Hindlimb muscle (tissue), 1 donor: ENCODE measurements at regions not wholly inside any gene's neighbourhood (a gene's known extent, or its start where the extent isn't known, plus 50 kb on each side); places are given as distances from the start of the nearest gene placed in this dataset.

ENCODE experiments used
- DNase-seq: peaks from one replicate; pipeline ENCODE4 v3.0.0-alpha.2; 2013

DNA sequence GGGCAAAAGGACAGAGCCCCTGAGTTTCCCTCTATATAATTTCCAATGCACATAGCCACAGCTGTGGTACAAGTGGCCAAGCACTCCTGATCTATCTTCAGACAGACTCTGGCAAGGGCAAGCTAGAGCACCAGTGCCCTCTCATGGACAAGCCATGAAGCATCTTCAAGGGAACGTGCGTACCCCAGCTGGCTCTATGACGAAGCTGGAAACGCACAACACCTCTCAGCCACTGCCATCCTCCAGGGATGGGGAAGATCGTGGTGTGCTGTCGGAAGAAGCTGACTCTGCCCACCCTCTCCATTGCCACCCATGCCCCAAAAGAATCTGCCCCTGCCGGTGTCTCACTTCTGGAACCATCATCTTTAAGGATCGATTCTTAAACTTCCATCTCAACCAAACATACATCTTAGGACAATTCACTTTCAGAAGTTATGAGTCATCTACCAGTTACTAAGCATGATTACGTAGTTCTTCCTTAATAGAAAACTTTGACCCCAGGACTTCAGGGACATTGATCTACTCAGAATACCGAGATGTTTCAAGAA, 482.9 kb downstream of the AGTPBP1 start:
- peak; percentile 65 for DNase-seq

DNA sequence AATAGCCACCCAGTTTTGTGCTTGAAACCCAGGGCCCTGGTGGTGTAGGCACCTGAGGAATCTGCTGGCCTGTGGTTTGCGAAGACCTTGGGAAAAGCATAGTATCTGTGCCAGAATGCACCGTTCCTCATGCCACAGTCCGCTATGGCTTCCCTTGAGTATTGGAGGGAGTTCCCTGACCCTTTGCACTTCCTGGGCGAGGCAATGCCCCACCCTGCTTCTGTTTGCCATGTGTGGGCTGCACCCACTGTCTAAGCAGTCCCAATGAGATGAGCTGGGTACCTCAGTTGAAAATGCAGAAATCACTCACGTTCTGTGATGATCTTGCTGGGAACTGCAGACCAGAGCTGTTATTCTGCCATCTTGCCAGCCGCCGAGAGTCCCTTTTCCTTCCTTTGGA, 483.5 kb downstream of the AGTPBP1 start:
- DNase-seq: no peak

DNA sequence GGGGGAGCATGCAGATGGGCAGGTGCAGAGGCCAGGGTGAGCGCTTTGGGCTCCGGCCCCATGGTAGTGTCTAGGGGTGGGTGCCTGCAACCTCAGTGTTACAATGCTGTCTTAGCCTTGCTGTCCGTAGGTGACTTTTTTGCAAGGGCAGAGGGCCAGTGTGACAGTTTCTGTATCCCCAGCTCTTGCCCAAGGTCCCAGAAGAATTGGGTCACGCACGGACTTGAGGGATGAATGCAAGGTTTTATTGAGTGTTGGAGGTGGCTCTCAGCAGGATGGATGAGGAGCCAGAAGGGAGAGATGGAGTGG, 492.5 kb downstream of the AGTPBP1 start:
- DNase-seq: no peak

DNA sequence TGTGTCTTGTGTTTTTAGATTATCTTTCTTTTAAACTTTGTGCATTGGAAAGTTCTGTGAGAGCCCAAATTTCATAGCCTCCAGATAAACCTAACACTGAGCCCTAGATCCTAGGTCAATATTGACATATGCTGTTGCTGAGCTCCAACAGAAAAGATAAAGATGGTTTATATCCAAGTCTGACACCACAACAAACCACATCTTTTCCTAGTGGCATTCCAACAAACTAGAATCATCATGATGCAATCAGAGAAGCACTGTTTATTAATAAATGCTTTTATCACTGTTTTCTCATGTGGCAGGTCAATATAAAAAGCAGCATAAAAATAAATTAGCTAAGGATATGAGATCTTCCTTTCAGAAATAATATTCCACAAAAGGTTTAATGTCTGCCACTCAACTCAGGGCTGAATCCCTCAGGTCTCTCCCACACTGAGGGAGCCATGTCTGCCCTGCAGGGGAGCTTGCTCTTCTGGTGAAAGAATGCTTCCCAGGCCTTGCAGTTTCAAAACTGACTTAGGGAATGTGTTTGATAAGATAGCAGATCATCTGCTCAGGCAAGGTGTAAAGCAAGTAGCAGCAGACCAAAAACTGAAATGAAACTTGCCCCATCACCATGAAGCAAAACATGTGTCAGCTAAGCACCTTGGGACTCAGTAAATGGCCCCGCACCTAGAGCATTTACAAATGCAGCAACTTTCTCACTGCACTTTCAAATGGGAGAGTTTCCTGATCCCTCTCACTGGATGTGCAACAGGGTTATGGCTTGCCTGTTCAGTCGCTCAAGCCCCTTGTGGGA, 493.0 kb downstream of the AGTPBP1 start:
- no peak for DNase-seq

DNA sequence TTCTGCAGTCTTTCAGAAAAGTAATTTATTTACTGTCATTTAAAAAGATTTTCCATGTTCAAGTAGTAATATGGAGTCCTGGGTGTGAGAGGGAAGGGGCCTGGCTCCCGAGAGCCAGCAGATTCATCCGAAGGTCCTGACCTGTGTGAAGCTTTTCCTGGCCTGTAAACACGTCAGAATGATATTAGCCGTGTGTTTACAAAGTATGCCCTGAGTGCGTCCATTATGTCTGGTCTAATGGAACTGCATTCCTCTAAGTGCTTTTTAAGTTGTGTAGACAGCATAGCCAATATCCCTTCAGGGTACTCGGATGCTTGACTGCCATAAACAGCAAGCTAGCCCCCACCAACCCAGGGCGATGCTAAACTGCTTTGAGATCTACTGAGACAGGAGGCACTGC, 495.2 kb downstream of the AGTPBP1 start:
- no peak for DNase-seq

DNA sequence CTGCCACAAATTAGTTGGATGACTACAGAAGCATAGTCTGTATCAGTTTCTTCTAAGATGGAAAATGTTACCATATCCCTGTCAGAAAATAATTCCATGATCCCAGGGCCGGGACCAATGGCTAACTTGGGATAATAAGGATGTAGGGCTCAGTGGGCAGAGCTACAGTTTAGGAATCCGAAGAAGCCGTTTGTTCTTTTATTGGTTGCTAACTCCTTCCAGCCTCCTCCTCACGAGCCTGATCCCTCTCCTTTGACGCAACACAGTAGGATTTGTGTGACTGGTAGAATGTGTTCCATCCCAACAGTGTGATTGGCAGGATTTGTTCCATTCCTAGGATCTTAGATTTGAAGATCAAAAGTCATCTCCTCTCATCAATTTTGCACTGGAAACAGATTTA, 496.9 kb downstream of the AGTPBP1 start:
- DNase-seq: no peak

DNA sequence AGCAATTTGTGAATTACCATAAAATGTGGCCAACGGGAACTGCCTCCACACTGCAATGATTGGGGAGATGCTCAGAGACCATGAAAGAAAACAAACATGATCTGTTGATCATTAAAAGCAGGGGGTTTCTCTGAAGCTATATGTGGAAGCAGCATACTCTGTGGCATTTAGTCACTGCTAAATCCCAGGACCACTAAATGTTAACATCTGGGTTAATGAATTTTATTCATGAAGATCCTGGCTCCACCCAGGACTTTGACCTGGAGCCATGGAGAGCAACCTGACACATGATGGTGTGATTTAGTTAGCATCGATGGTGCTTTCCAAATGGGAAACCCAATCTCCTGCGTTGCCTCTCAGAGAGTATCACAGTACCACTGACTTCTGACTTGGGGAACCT, 497.8 kb downstream of the AGTPBP1 start:
- no peak for DNase-seq

DNA sequence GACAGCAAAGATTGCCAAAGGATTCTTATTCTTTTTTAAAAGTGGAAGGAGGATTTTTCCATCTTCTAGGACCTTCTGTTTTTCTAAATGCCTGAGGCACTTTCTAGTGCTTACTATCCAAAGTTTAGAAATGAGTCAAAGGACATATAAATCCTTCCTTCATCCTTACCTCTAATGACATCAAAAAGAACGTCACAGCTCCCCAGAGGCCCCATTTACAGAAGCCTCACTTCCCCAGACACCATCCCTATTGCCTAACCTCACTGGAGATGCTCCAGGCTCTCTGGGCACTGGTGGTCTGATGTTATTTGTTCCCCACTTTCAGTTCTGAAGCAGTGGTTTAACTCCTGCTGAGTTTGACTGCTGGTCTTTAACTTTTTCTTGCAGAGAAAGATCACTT, 504.3 kb downstream of the AGTPBP1 start:
- no peak for DNase-seq

DNA sequence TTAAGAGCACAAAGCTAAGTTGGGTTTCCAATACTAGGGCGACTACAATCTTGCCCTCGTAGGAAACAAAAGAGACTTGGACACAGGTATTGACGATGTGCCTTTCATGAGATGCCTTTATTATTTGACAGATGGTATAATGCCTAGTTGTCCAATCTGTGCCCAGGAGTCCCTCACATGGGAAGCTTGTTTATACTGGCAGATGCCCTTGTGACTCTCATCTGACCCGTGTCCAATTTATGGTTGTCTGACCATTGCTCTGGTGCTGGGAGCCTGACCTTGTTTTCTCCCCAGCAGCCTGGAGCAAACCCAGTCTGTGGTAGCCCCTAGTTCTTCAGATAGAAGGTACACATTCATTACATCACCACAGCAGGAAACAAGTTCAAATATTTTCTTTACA, 511.7 kb downstream of the AGTPBP1 start:
- no peak for DNase-seq

DNA sequence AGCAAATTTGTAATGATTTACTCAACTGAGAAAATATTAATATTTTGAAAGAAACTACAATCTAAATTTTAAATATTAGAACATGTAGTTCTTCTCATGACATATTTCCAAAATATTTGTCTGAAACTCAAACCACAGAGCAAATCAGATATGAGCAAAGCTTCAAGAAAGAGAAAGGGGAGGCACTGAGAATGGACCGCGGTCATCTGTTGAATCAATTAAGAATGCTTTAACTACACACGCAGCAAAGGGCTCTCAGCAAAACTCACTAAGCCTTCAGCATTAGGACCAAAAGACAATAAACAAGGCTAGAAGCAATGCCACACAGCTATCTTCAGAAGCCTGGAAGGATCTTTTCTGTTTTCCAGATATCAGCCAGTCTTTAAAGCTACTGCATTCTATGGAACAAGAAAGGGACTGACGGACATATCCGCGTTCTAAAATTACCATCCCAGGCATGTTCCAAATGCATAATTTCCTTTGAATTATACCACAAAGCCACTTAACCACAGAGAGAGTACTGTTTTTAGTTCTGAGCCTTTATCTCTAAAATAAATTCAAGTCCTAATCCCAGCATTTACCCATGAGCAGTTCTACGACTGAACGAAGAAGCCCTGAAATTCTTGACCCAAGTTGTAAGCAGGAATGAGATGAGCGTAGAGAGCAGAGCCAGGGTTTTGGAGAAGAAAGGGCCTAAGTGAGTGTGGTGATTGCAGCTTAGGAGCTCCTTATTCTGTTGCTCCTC, 513.5 kb downstream of the AGTPBP1 start:
- DNase-seq: no peak

DNA sequence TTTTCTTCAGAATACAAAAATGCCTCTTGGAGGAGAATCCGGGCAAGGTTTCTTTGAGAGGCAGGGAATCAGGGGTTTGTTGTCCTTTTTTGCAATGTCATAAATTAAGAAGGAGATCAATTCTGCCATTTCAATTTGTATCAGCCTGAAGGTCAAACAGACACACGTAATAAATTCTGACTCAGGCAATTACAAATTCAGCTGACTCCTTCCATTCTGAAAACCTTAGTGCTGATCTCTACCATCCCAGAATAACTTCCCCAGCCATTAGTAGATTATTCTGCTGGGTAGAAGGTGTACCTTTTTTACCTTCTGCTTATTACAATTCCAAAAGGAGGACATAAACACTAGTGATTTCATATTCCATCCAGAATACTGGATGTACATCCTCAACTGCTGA, 516.6 kb downstream of the AGTPBP1 start:
- no peak for DNase-seq

DNA sequence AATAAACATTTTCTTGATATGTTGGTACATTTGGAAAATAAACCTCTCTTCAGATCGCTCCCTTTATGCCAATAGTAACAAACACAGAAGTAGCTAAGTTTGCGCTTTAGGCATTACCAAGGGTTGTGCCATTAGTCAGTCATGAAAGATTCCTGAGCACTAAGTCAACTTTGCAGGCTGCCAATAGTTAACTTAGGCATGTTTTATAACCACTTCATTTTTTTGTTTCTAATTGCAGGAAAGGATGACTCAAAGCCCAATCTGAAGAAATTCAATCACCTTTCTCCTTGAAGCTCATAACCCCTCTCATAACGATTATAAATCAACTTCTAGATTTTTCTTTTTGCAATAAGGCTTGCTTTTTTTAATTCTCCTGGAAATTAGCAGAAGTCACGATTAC, 517.0 kb downstream of the AGTPBP1 start:
- DNase-seq: no peak

DNA sequence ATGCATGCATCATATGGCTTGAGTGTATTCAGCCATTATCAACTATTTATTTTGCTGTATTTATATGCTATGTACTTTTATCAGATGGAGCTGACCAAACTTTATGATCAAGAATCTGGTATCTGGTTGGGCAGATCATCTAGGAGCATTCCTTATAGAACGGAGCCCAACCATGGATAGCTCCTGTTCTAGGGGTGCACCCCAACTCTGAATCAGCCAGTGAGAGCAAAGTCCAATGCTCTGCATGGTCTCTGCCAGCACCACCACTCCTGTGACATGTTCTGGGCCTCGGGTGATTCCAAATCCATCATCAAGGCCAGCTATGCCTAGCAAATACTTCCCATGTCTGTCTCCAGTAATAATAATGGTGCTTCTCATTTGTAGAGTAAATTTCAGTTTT, 517.5 kb downstream of the AGTPBP1 start:
- DNase-seq: no peak

DNA sequence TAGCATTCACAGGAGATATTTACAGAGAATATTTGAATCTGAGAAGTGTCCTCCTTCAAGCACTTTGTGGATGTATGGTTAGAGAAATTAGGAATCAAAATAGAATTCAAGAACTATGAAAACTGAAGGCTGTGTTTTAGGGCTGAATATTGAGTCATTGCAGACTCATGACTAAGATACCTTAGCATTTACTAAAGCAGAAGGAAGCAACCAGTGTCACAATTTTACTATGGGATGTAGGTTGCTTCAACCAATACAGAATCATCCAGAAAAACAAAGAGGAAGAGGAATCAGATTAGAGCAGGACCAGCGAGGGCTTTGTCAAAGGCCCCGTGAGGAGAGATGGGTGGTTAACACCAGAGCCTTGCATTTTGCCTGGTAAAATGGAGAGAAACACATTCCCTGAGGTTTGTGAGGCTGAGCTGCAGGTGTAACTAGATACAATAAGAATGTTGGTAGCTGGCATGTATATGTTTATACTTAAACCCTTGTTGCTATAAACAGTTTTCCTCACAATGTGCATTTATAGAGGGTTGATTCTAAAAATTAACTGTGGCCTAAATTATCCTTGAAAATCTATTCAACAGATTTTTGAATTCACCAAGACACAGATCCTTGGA, 518.1 kb downstream of the AGTPBP1 start:
- no peak for DNase-seq

DNA sequence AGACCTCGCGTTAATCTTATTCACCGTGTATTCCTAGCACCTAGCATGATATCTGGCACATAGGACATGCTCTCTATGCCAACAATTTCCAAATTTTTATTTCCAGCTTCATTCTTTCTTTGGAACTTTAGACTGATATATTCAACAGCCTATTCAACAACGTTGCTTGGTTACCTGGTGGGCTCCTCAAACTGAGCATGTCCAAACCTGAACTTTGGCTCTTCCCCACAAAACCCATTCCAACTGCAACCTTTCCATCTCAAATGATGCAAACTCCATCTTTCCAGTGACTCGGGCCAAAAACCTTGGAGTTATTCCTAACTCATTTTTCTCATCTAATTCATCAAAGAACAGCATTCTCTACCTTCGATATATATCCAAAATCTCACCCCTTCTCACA, 525.2 kb downstream of the AGTPBP1 start:
- DNase-seq: peak; percentile 82

DNA sequence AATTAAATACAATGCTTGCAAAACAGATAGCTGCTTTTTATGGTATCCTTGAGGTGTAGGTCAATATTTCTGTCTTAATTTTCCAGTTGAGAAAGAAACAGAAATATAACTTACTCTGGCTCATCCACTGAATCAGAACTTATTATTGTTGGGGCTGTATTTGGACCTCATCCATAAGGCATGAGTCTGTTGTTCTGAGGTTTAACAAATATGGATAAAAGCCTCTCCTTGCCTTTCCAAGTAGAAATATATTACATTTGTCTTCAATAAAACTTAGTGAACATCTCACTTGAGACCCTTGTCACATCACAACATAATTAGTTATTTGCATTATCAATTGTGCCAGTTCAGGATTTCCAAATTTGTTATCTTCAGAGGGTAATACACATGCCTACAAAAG, 525.8 kb downstream of the AGTPBP1 start:
- no peak for DNase-seq

DNA sequence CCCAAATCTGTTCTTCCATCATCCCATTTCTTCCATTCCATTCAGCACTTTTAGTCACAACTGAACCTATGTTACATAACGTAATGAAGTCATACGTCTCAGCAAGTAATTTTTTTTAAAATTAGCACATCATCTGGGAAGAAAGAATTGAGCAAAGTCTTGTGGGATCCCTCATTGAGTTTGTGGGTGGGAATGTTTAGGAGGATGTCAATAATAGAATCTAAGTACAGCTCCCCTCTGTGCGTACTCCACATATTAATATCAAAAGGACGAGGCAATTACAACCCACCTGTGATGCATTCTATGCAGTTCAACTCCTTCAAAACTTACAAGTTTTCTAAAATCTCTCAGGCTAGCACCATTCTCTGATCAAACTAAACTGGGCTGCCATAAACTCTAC, 526.3 kb downstream of the AGTPBP1 start:
- DNase-seq: no peak

DNA sequence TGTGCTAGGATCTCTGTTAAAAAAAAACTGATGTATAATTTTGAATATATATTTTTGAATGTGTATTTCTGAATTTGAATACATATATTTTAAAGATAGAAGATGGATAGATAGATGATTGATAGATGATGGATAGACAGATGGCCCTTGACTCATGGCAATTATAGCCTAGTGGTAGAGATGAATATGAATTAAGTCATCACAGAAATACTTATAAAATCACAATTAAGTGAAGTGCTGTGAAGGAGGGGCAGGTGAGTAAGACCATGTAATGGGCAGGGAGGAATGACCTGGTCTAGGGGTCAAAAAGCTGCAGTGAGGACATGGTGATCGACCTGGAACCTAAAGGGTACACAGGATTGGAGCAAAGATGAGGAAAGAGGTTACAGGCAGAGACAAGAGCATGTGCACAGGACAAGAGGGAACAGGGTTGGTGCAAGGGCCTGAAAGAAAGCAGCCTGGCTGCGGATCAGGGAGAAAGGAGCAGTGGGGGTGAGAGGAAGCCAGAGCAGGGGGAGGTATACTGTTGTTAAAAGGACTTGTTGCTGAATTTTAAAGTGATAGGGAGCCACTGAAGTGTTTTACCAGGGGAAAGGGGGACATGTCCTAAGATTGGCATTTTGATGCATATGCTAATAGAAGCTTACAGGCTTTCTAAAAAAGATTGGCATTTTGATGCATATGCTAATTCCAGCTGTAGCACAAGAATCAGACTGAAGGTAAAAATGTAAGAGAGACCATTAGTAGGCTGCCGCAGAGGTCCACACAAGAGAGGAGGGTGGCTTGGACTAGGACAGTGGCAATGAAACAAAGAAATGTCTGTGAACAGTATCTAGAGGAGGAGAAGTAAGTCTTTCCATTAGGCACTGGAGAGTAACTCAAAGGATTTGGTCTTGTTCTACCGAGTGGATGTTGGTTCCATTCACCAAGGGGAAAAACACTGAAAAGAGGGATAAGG, 527.8 kb downstream of the AGTPBP1 start:
- no peak for DNase-seq

DNA sequence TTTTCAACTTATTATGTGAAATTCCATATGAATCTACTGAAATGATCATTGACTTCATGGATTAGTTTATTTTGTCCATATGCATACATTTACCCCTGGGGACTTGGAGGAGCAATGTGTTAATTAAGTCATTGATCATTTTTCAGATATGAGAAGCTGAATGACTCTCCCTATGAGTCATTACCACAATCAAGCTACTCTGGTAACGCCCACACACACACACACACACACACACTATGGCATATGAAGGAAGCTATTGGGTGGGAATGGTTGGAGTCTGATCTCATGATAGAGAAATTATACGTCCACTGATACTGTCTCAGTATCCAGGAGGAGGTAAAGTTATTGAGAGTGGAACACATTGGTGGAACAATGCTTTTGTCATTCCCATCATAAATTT, 528.9 kb downstream of the AGTPBP1 start:
- no peak for DNase-seq

DNA sequence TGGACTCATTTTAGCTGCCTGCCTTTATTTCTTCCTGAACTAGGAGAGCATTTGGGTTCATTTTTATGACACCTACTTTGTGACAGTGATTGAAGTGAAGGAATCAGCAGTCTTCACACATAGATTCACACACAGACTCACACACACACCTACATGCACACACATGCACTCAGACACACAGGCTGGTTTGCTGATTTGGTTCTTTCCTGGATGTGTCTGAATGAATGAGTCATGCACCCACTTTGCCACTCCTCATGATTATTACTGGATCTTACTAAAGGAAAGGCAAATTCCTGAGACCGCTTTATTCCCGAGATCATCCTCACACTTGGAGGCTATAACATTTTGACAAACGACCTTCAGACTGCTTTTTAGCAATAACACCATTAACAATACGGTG, 529.5 kb downstream of the AGTPBP1 start:
- DNase-seq: no peak

DNA sequence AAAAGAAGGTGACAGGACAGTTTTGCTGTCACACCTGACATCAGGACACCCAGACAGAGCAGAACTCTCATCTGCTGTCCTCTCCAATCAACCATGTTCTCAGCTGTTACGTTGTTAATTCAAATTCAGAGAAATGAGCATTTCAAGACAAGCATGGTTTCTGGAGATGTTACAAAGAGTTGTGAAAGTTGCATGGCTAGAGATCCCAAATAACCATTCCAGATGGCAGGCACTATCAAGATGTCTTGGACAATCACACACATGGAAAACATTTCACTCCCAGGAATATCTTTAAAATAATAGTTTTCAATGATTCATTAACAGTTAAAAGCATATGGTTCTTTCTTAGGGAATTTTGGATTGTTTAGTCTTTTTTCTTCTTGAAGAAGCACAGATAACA, 533.1 kb downstream of the AGTPBP1 start:
- DNase-seq: no peak

DNA sequence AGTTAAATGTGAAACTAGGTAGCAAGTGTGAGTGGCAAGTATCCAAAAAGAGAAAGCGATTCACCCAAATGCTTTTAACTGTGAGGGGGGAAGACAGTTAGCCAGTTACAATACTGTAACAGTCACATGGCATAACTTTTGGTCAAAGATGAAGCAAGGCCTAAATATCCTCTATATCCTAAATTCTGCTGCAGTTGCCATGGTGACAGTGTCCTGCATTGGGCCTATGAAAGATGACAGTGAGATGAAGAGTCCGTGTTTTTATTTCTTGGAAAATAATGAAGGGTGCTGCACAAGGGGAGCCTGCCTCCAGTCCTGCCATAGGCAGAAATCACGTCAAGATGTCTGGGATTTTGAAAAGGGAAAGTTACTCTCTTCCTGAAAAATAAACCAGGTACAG, 534.6 kb downstream of the NTRK2 start:
- no peak for DNase-seq

DNA sequence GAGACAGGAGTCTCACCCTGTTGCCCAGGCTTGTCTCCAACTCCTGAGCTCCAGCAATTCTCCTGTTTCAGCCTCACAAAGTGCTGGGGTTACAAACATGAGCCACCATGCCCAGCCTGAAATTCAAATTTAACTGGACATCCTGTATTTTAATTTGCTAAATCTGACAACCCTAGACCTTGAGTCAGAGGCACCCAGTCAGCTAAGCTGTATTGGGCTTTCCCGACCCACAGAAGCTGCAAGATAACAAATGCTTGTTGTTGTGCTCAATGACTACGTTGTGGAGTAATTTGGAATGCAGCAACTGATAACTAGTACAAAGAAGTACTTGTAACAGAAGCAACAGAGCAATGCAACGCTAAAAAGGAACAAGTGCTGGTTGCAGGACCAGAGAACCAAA, 533.1 kb downstream of the NTRK2 start:
- DNase-seq: no peak
